GM19351 (cell line): ENCODE measurements at regions not wholly inside any gene's neighbourhood (a gene's known extent, or its start where the extent isn't known, plus 50 kb on each side); places are given as distances from the start of the nearest gene placed in this dataset.

Source experiments
- ATAC-seq: cut with Tn5 transposase; IDR thresholded peaks from one replicate; pipeline ENCODE4 v1.9.1; 2021; ENCODE audit warnings: mild to moderate bottlenecking, moderate library complexity; ENCODE audit not compliant: unreplicated experiment

DNA sequence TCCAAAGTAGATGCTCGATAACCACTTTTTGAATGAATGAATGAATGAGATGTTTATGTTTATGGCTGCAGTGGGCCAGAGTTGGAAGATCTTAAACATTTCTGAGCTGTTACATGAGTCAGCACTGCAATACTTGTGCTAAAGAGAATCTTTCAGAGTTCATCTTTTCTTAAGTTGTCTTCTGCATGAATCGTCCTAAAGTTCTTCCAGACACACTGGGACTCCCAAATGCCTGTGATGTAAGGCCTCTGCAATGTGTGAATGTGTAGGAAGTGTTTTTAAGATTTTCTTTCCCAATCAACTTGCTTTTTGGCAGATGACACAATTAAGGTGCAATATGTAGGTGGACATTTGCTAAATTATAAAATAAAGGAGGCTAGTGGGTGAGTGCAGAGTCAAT, 50.3 kb upstream of the TRIM9 start:
- no peak for ATAC-seq

- ATAC-seq: no peak
Measured at GRCh38 chr14:51147183-51147582, 52.3 kb upstream of the TRIM9 start.

GRCh38 chr14:51155326-51155725, 60.4 kb upstream of the TRIM9 start:
- ATAC-seq: no peak

DNA sequence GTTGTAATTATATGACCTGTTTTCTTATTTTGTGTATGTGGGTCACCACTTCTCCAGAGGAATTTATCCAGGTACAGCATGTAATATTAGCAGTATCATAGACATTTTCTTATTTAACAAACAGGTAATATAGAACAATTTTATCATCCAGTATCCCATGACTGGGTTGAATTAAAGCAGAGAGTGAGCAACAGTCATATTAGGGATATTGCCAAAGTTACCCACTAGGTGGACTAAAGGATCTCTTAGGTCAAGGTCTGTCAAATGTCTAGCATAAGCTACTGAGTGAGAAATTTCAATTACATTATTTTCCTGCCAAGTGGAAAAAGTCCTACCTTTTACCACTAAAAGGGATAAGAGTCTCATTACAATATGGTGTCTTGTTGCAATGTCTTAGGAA, 62.1 kb upstream of the TRIM9 start:
- peak; percentile 71 for ATAC-seq

DNA sequence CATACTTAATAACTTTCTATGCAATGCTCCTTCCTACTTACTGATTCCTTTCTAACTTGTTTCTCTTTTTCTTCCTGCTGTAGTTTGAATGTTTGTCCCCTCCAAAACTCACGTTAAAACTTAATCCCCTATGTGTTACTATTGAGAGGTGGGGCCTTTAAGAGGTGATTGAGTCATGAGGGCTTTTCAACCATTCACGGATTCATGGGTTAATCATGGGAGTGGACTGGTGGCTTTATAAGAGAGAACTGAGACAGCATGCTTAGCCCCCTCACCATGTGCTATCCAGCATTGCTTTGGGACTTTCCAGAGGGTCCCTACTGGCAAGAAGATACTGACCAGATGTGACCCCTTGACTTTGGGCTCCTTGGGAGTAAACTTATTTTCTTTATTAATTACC, 66.0 kb upstream of the TRIM9 start:
- ATAC-seq: no peak

DNA sequence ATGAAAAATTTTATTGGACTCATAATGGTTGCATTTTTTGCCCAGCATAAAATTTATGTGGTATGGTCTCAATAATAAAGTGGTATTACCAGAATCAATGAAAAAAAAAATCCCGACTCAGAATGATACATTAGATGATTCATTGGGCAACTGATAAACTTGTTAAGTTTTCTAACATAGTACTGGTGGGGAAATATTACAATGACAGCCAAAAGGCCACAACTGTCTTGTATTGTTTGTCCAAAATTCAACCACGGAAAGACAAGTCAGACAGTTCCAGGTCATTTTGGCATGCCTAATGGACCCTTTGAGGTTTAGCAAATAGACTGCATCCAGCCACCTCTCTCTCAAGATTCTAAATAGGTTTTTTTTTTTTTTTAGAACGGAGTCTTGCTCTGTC, 70.5 kb upstream of the TRIM9 start:
- ATAC-seq: no peak

GRCh38 chr14:51167587-51168214, 72.3 kb upstream of the TMX1 start:
- ATAC-seq: no peak

GRCh38 chr14:51168215-51168613, 71.8 kb upstream of the TMX1 start:
- no peak for ATAC-seq

- ATAC-seq: no peak
Measured at GRCh38 chr14:51173863-51174262, 66.2 kb upstream of the TMX1 start.

GRCh38 chr14:51176839-51177238, 63.2 kb upstream of the TMX1 start:
- no peak for ATAC-seq

GRCh38 chr14:51180577-51180976, 59.5 kb upstream of the TMX1 start:
- ATAC-seq: peak; percentile 91

DNA sequence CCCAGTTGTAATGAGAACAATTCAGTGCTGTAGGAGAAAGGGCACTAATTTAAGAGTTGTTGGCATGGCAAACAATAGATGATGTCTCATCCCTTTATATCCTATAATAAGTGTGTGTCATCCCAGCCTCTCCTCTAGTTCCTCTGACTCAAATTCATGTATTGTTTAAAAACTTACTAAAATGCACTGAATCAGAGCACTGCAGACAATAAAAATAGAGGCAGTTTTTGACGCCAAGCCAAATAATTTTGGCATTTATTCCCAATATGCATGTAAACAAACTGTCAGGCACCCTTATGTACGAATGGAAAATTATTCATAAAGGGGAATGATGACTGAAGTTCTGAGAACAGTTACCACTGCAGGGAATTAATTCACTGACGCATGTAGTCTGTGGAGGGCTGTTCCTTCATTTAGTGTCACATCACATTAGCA, 57.9 kb upstream of the TMX1 start:
- no peak for ATAC-seq

DNA sequence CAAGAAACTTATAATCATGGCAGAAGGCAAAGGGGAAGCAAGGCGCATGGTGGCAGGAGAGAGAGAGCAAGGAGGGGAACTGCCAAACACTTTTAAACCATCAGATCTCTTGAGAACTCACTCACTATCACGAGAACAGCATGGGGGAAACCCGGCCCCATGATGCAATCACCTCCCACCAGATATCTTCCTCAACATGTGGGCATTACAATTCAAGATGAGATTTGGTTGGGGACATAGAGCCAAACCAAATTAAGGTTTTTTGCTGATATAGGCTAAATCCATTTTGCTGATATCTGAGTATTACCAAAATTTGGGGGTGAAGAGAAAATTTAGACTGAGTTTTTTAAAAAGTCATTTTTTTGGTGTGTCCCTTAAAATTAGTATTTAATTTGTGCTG, 54.9 kb upstream of the TMX1 start:
- no peak for ATAC-seq

DNA sequence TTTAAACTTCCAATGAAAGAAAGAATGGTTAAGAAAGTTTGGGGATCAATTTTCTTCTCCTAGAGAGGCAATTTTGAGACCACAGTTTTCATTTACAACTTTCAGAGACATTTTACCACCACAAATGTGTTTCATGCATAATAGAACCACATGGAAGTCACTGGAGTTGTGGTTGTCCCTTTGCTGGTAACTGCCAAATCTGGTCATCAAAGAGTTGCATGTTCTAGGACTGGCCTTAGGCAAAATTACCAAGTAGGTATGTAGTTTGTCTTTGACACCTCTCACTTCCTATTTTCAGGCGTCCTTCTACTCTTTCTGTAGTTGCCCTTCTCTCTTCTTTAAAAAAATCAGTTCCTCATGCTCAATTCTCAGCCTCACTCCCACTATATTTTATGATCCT, 54.3 kb upstream of the TMX1 start:
- ATAC-seq: peak; percentile 88

GRCh38 chr14:51188566-51189185, 51.4 kb upstream of the TMX1 start:
- no peak for ATAC-seq

GRCh38 chr14:51189600-51190376, 50.3 kb upstream of the TMX1 start:
- no peak for ATAC-seq
